HepG2 (cell line): ENCODE measurements at regions not wholly inside any gene's neighbourhood (a gene's known extent, or its start where the extent isn't known, plus 50 kb on each side); places are given as distances from the start of the nearest gene placed in this dataset.

Experiments
- ATAC-seq: fragments of 200-7000 bp; cut with Tn5 transposase; 3 replicates; pipeline ENCODE4 v1.9.1; 2020; ENCODE audit warnings: mild to moderate bottlenecking, moderate library complexity
- BruUV-seq: library from RNA; stranded (reverse); fragments of 400-500 nt; replicated peaks from 2 replicates; lab custom pipeline; 2021; lab: Mats Ljungman, UMichigan
- CTCF ChIA-PET: fragments of 300-600 bp; formaldehyde crosslinking; extraction: SDS; loops from one replicate; lab custom pipeline; 2021; ENCODE audit warnings: low total read pairs, inconsistent platforms, low intra/inter-chr PET ratio; lab: Yijun Ruan, JAX
- POLR2A ChIA-PET: fragments of 350-600 bp; sonication (Branson Sonifier 250); formaldehyde crosslinking; loops from one replicate; lab custom pipeline; 2020; ENCODE audit warnings: antibody characterized with exemption, inconsistent platforms; lab: Yijun Ruan, JAX
- DNase-seq: peaks from one replicate; pipeline ENCODE4 v3.0.0-alpha.2; 2015; ENCODE audit warnings: low spot score
- FAIRE-seq: peaks from 3 replicates; lab custom pipeline; 2011; peaks lifted over from hg19 to GRCh38; lab: Jason Lieb, UNC
- H2AFZ ChIP-seq: one replicate; pipeline ENCODE4 v1.6.1; 2011; ENCODE audit warnings: low read length, inconsistent platforms
- H3K27ac ChIP-seq: fragments of 300-600 bp; 3 replicates; pipeline ENCODE4 v1.8.0; 2011; ENCODE audit warnings: mixed run types, mild to moderate bottlenecking, mixed read lengths, low read length, inconsistent platforms; ENCODE audit not compliant: insufficient read depth; ENCODE audit errors: extremely low read length
- H3K27me3 ChIP-seq, 2 experiments: fragments of 200-600 bp in 1 of 2; 2 replicates in 1 of 2; 3 replicates in 1 of 2; pipeline versions ENCODE4 v1.6.0 to v1.8.0; 2011; ENCODE audit warnings: low read length in 2 of 2, mild to moderate bottlenecking in 2 of 2, moderate library complexity in 2 of 2, inconsistent platforms in 1 of 2; ENCODE audit not compliant: insufficient read depth in 2 of 2, control insufficient read depth in 1 of 2
- H3K36me3 ChIP-seq, 2 experiments: fragments of 200-600 bp in 1 of 2; replicated peaks in 1 of 2; 2 replicates in 1 of 2; 3 replicates in 1 of 2; pipeline versions ENCODE4 v1.5.1 to v1.8.0; 2011; ENCODE audit warnings: low read length in 2 of 2, inconsistent platforms in 1 of 2; ENCODE audit not compliant: insufficient read depth in 2 of 2, control insufficient read depth in 1 of 2
- H3K4me1 ChIP-seq: 2 replicates; pipeline ENCODE4 v1.5.1; 2012; ENCODE audit warnings: low read length, inconsistent platforms; ENCODE audit not compliant: insufficient read depth
- H3K4me2 ChIP-seq: 2 replicates; pipeline ENCODE4 v1.6.0; 2011; ENCODE audit warnings: low read depth, low read length, inconsistent platforms
- H3K4me3 ChIP-seq, 3 experiments: fragments of 200-600 bp in 1 of 3; sonication (generic), shearing (Covaris generic) in 1 of 3; replicated peaks in 1 of 3; 2 replicates each; pipeline ENCODE4 v1.5.1; 2011 to 2016; ENCODE audit warnings: low read length in 3 of 3, inconsistent platforms in 2 of 3, low read depth in 2 of 3, mild to moderate bottlenecking in 2 of 3, control low read depth in 1 of 3, mixed read lengths in 1 of 3; ENCODE audit not compliant: insufficient read depth in 1 of 3
- H3K79me2 ChIP-seq: one replicate; pipeline ENCODE4 v1.6.1; 2011; ENCODE audit warnings: low read length, inconsistent platforms; ENCODE audit not compliant: insufficient read depth
- H3K9ac ChIP-seq: 2 replicates; pipeline ENCODE4 v1.6.0; 2011; ENCODE audit warnings: mild to moderate bottlenecking, low read depth, low read length, inconsistent platforms; ENCODE audit not compliant: insufficient read depth
- H3K9me3 ChIP-seq: 2 replicates; pipeline ENCODE4 v1.5.1; 2012; ENCODE audit warnings: mild to moderate bottlenecking, low read length
- H4K20me1 ChIP-seq: 2 replicates; pipeline ENCODE4 v1.6.0; 2011; ENCODE audit warnings: inconsistent platforms, mild to moderate bottlenecking, low read length, moderate library complexity; ENCODE audit not compliant: insufficient read depth
- ETV5 ChIP-seq: IDR thresholded peaks from 2 replicates; pipeline ENCODE4 v1.6.1; 2018; ENCODE audit warnings: missing biosample characterization, missing genetic modification reagents, inconsistent platforms, borderline replicate concordance
- FOXJ3 ChIP-seq: sonication (generic); formaldehyde crosslinking; IDR thresholded peaks from 2 replicates; pipeline ENCODE4 v1.4.0; 2020; ENCODE audit warnings: missing genetic modification reagents, mild to moderate bottlenecking, borderline replicate concordance
- GLI4 ChIP-seq: sonication (generic); formaldehyde crosslinking; IDR thresholded peaks from 2 replicates; pipeline ENCODE4 v1.5.1; 2020; ENCODE audit warnings: missing genetic modification reagents, mild to moderate bottlenecking, moderate library complexity, borderline replicate concordance
- HNRNPL ChIP-seq: fragments of 200-400 bp; formaldehyde crosslinking; IDR thresholded peaks from 2 replicates; pipeline ENCODE4 v1.6.1; 2017; ENCODE audit warnings: mild to moderate bottlenecking, low read depth, low read length
- KAT7 ChIP-seq: IDR thresholded peaks from 2 replicates; pipeline ENCODE4 v1.6.1; 2018; ENCODE audit warnings: borderline replicate concordance, missing compliant biosample characterization
- MAZ ChIP-seq, 2 experiments: sonication (generic) in 1 of 2; formaldehyde crosslinking in 1 of 2; IDR thresholded peaks; 2 replicates each; pipeline versions ENCODE4 v1.5.0 to v1.6.1; 2012 to 2020; ENCODE audit warnings: low read depth in 2 of 2, mild to moderate bottlenecking in 2 of 2, borderline replicate concordance in 1 of 2, improper control_type of control experiment in 1 of 2, low read length in 1 of 2, missing genetic modification reagents in 1 of 2, moderate library complexity in 1 of 2
- PHF20 ChIP-seq: sonication (generic); formaldehyde crosslinking; IDR thresholded peaks from 2 replicates; pipeline ENCODE4 v1.5.0; 2020; ENCODE audit warnings: mild to moderate bottlenecking, missing genetic modification reagents
- PITX1 ChIP-seq: sonication (generic); formaldehyde crosslinking; IDR thresholded peaks from 2 replicates; pipeline ENCODE4 v1.5.1; 2020; ENCODE audit warnings: mild to moderate bottlenecking, missing genetic modification reagents
- RAD51 ChIP-seq: fragments of 450-650 bp; IDR thresholded peaks from 2 replicates; pipeline ENCODE4 v1.6.1; 2016; ENCODE audit warnings: borderline replicate concordance
- RARA ChIP-seq: IDR thresholded peaks from 2 replicates; pipeline ENCODE4 v1.6.1; 2016; ENCODE audit warnings: missing genetic modification reagents, missing compliant biosample characterization
- RBFOX2 ChIP-seq: fragments of 200-400 bp; formaldehyde crosslinking; IDR thresholded peaks from 2 replicates; pipeline ENCODE4 v1.6.1; 2017; ENCODE audit warnings: low read depth, mild to moderate bottlenecking, low read length
- RFX3 ChIP-seq: IDR thresholded peaks from 2 replicates; pipeline ENCODE4 v1.6.1; 2016; ENCODE audit warnings: missing biosample characterization, missing genetic modification reagents
- SMAD1 ChIP-seq: sonication (generic); formaldehyde crosslinking; IDR thresholded peaks from 2 replicates; pipeline ENCODE4 v1.4.0; 2020; ENCODE audit warnings: missing genetic modification reagents, low read depth, mild to moderate bottlenecking, borderline replicate concordance
- SMC3 ChIP-seq: IDR thresholded peaks from 2 replicates; pipeline ENCODE4 v1.6.1; 2011; ENCODE audit warnings: low read length, improper control_type of control experiment
- STAG1 ChIP-seq: sonication (generic); formaldehyde crosslinking; IDR thresholded peaks from 2 replicates; pipeline ENCODE4 v1.4.0; 2020; ENCODE audit warnings: missing genetic modification reagents
- ZNF207 ChIP-seq: fragments of 450-650 bp; IDR thresholded peaks from 2 replicates; pipeline ENCODE4 v1.6.1; 2016; ENCODE audit warnings: antibody characterized with exemption, borderline replicate concordance
- ZNF546 ChIP-seq: sonication (generic); formaldehyde crosslinking; conservative IDR thresholded peaks from 2 replicates; pipeline ENCODE4 v1.8.1; 2023; ENCODE audit warnings: mild to moderate bottlenecking, missing genetic modification reagents
- ZNF7 ChIP-seq: IDR thresholded peaks from 2 replicates; pipeline ENCODE4 v1.6.1; 2016; ENCODE audit warnings: missing biosample characterization, missing genetic modification reagents
- ZSCAN12 ChIP-seq: sonication (generic); formaldehyde crosslinking; IDR thresholded peaks from 2 replicates; pipeline ENCODE4 v1.9.0; 2021; ENCODE audit warnings: mild to moderate bottlenecking, missing genetic modification reagents
- WGBS: methylation state at CpG from one replicate; pipeline ENCODE4 v1.1.6; 2017; ENCODE audit warnings: low lambda C conversion rate; 5-methylcytosine and 5-hydroxymethylcytosine counted together
- in situ Hi-C: cut with HindIII; loops from 2 replicates; pipeline ENCODE4 v1.10.0; 2017; ENCODE audit warnings: low pct_unique_long_range_greater_than_20kb; ENCODE audit not compliant: extremely low pct_ligation_motif_present
- intact Hi-C: fragments of 100-400 bp; cut with micrococcal nuclease; formaldehyde crosslinking; loops from one replicate; pipeline ENCODE4 v1.10.0; 2022; ENCODE audit not compliant: unreplicated experiment
- TF ChIP-seq, protein P1 (sequence below): sonication (generic); formaldehyde crosslinking; conservative IDR thresholded peaks from 2 replicates; pipeline ENCODE4 v1.5.0; 2020; ENCODE audit warnings: missing genetic modification reagents
- TF ChIP-seq, protein P2 (sequence below): sonication (generic); formaldehyde crosslinking; IDR thresholded peaks from 2 replicates; pipeline ENCODE4 v1.5.0; 2020; ENCODE audit warnings: mild to moderate bottlenecking, missing genetic modification reagents, moderate library complexity
- TF ChIP-seq, protein P3 (sequence below): sonication (generic); formaldehyde crosslinking; IDR thresholded peaks from 2 replicates; pipeline ENCODE4 v1.4.0; 2020; ENCODE audit warnings: missing genetic modification reagents, mild to moderate bottlenecking, borderline replicate concordance

DNA sequence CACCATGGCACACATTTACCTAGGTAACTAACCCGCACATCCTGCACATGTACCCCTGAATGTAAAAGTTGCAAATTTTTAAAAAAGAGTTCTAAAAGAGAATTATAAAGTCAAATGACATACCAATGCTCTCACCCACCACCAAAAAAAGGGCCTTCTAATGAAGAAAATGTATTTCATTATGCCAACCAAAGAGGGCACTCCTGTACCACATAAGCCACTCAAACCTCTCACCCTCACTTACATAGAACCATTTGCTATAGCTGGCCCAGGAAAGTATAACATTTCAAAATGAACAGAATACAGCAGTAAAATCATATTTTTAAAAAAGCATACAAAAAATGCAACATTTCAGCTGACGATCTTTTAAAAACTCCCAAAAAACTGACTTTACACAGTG is 241.5 kb upstream of the PKDCC start (continued):
- peak; percentile 22; the same call in 1 of the 2 replicates for TF ChIP-seq SMC3
- TF ChIP-seq, protein P1, sequence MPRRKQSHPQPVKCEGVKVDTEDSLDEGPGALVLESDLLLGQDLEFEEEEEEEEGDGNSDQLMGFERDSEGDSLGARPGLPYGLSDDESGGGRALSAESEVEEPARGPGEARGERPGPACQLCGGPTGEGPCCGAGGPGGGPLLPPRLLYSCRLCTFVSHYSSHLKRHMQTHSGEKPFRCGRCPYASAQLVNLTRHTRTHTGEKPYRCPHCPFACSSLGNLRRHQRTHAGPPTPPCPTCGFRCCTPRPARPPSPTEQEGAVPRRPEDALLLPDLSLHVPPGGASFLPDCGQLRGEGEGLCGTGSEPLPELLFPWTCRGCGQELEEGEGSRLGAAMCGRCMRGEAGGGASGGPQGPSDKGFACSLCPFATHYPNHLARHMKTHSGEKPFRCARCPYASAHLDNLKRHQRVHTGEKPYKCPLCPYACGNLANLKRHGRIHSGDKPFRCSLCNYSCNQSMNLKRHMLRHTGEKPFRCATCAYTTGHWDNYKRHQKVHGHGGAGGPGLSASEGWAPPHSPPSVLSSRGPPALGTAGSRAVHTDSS (CRISPR knock-in tag) = no peak
- TF ChIP-seq, protein P2, sequence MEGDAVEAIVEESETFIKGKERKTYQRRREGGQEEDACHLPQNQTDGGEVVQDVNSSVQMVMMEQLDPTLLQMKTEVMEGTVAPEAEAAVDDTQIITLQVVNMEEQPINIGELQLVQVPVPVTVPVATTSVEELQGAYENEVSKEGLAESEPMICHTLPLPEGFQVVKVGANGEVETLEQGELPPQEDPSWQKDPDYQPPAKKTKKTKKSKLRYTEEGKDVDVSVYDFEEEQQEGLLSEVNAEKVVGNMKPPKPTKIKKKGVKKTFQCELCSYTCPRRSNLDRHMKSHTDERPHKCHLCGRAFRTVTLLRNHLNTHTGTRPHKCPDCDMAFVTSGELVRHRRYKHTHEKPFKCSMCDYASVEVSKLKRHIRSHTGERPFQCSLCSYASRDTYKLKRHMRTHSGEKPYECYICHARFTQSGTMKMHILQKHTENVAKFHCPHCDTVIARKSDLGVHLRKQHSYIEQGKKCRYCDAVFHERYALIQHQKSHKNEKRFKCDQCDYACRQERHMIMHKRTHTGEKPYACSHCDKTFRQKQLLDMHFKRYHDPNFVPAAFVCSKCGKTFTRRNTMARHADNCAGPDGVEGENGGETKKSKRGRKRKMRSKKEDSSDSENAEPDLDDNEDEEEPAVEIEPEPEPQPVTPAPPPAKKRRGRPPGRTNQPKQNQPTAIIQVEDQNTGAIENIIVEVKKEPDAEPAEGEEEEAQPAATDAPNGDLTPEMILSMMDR = peak; percentile 52
- no peak for TF ChIP-seq FOXJ3 (CRISPR knock-in tag)
- peak; percentile 58 for TF ChIP-seq STAG1 (CRISPR knock-in tag)
- TF ChIP-seq, protein P3, sequence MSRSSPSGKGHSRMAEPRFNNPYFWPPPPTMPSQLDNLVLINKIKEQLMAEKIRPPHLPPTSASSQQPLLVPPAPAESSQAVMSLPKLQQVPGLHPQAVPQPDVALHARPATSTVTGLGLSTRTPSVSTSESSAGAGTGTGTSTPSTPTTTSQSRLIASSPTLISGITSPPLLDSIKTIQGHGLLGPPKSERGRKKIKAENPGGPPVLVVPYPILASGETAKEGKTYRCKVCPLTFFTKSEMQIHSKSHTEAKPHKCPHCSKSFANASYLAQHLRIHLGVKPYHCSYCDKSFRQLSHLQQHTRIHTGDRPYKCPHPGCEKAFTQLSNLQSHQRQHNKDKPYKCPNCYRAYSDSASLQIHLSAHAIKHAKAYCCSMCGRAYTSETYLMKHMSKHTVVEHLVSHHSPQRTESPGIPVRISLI = no peak

DNA sequence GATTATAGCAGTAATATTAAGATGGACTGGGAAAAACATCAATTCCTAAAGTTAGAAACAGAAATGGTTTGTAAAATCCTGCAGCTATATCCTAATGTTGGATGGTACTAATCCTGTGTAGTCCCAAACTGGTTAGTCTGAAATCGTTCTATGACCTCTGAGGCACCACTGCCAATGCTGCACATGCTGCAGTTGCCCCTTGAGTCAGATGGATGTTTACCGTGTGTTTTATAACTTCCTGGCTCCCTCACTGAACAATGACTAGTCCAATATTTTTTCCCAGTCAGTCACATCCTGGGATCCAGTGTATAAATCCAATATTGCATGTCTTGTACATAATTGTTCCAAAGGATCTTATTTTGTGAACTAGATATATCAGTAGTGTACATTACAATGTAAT is 226.7 kb upstream of the PKDCC start:
- in situ Hi-C loops (no loop called here), intact Hi-C loops (no loop called here)
- Histone ChIP-seq H3K9ac (no peak overlapping the region), H4K20me1 (no peaks in the 10 kb centered on the region), H3K9me3 (peaks cover 12% of the 10 kb centered on the region; the same call in 1 of the 2 replicates), H3K27me3 (peaks cover 0 to 12% of the 10 kb centered on the region in 2 experiments; a peak in 4 of 5 replicates), H2AFZ (no peak overlapping the region), H3K4me2 (no peak overlapping the region), H3K27ac (no peak overlapping the region), H3K36me3 (no peaks in the 10 kb centered on the region), H3K79me2 (no peaks in the 10 kb centered on the region), H3K4me1 (no peaks in the 10 kb centered on the region), H3K4me3 (no peak overlapping the region)
- POLR2A ChIA-PET = no interaction called here
- 3% methylated on average over 2 of the region's 2 CpGs for WGBS
- no peak for FAIRE-seq
- peak; percentile 37; the same call in 1 of the 3 replicates for ATAC-seq
- DNase-seq = no peak
- BruUV-seq = no TSS peak
- CTCF ChIA-PET = no interaction called here
- no peak for TF ChIP-seq HNRNPL
- no peak for TF ChIP-seq RARA
- no peak for TF ChIP-seq ZNF207
- TF ChIP-seq KAT7 (CRISPR knock-in tag) = no peak
- no peak for TF ChIP-seq RAD51
- TF ChIP-seq ETV5 (CRISPR knock-in tag) = peak; percentile 13; the same call in 1 of the 2 replicates
- TF ChIP-seq PITX1 = no peak
- no peak for TF ChIP-seq RFX3 (CRISPR knock-in tag)
- no peak for TF ChIP-seq GLI4
- no peak for TF ChIP-seq ZNF546 (CRISPR knock-in tag)
- TF ChIP-seq MAZ (IDR thresholded peaks at IDR 0.05; ENCODE audit: borderline replicate concordance, low read depth, low read length) = no peak
- no peak for TF ChIP-seq MAZ (CRISPR knock-in tag; IDR thresholded peaks at IDR 0.05; ENCODE audit: low read depth)
- TF ChIP-seq SMAD1 (CRISPR knock-in tag) = no peak
- TF ChIP-seq RBFOX2 = no peak
- TF ChIP-seq ZNF7 = no peak
- TF ChIP-seq PHF20 (CRISPR knock-in tag) = no peak
- TF ChIP-seq ZSCAN12 (CRISPR knock-in tag) = no peak
